Thyroid gland (tissue), 4 donors: ENCODE measurements at regions not wholly inside any gene's neighbourhood (a gene's known extent, or its start where the extent isn't known, plus 50 kb on each side); places are given as distances from the start of the nearest gene placed in this dataset.

ENCODE experiments used
- DNase-seq, 2 donors: peaks; one replicate each; pipeline ENCODE4 v3.0.0-alpha.2; 2019
- H3K27ac ChIP-seq, 3 donors: fragments of 200-600 bp; sonication (generic); 1 replicate in 2 of 3; 2 replicates in 1 of 3; pipeline ENCODE4 v1.5.1; 2016 to 2019; ENCODE audit warnings: mild to moderate bottlenecking in 1 of 3, moderate library complexity in 1 of 3
- H3K27me3 ChIP-seq: fragments of 200-600 bp; sonication (generic); one replicate; pipeline ENCODE4 v1.5.1; 2019
- H3K36me3 ChIP-seq, 2 donors: fragments of 200-600 bp; sonication (generic); one replicate each; pipeline ENCODE4 v1.5.1; 2016 to 2019
- H3K4me1 ChIP-seq, 2 donors: fragments of 200-600 bp; sonication (generic); one replicate each; pipeline ENCODE4 v1.5.1; 2017 to 2019
- H3K4me3 ChIP-seq, 3 donors: fragments of 200-600 bp; sonication (generic); replicated peaks in 1 of 3; 1 replicate in 2 of 3; 2 replicates in 1 of 3; pipeline ENCODE4 v1.5.1; 2016; ENCODE audit warnings: mild to moderate bottlenecking in 1 of 3
- H3K9me3 ChIP-seq: fragments of 200-600 bp; sonication (generic); one replicate; pipeline ENCODE4 v1.5.1; 2017
- CTCF ChIP-seq, 6 experiments: fragments of 200-600 bp in 3 of 6; fragments of 450-650 bp in 3 of 6; sonication (generic) in 3 of 6; IDR thresholded peaks; one replicate each; pipeline ENCODE4 v1.5.1; 2016 to 2019; ENCODE audit warnings: antibody characterized with exemption in 6 of 6, mild to moderate bottlenecking in 2 of 6, inconsistent platforms in 1 of 6, moderate library complexity in 1 of 6
- POLR2A ChIP-seq, 2 donors: fragments of 450-650 bp; IDR thresholded peaks; one replicate each; pipeline ENCODE4 v1.6.1; 2017; ENCODE audit warnings: antibody characterized with exemption in 2 of 2, mild to moderate bottlenecking in 2 of 2, moderate library complexity in 1 of 2
- WGBS, 2 donors: methylation state at CpG; one replicate each; pipeline ENCODE4 v1.1.5; 2017; 5-methylcytosine and 5-hydroxymethylcytosine counted together
- intact Hi-C: fragments of 100-400 bp; cut with DNase I; formaldehyde crosslinking; loops from one replicate; pipeline ENCODE4 v1.15.1; 2023

- no peak for DNase-seq
- WGBS, 2 donors, result 72 to 74% methylated on average over 4 of the region's 4 CpGs
These were observed 157.4 kb downstream of the MZT1 start for GRCh38 chr13:72570019-72570418.

GRCh38 chr13:72567566-72567965 lies 159.9 kb downstream of the MZT1 start:
- no peak overlapping the region for H3K27ac ChIP-seq
- no peaks in the 10 kb centered on the region for H3K4me1 ChIP-seq
- DNase-seq, result no peak
- intact Hi-C loops, result no loop called here
- H3K27me3 ChIP-seq, result no peaks in the 10 kb centered on the region
- H3K36me3 ChIP-seq, result no peaks in the 10 kb centered on the region
- no peak for TF ChIP-seq CTCF (IDR thresholded peaks at IDR 0.05)
- H3K9me3 ChIP-seq, result no peaks in the 10 kb centered on the region
- WGBS, 2 donors, result 72 to 77% methylated on average over 5 of the region's 5 CpGs
- H3K4me3 ChIP-seq, result no peak overlapping the region

More at GRCh38 chr13:72570019-72570418, 157.4 kb downstream of the MZT1 start:
- no peak overlapping the region for H3K27ac ChIP-seq
- H3K36me3 ChIP-seq, result no peaks in the 10 kb centered on the region
- no peaks in the 10 kb centered on the region for H3K4me1 ChIP-seq
- intact Hi-C loops, result no loop called here
- H3K27me3 ChIP-seq, result no peaks in the 10 kb centered on the region
- no peak overlapping the region for H3K4me3 ChIP-seq
- no peak for TF ChIP-seq CTCF (IDR thresholded peaks at IDR 0.05)
- TF ChIP-seq POLR2A (IDR thresholded peaks at IDR 0.05), result no peak
- no peaks in the 10 kb centered on the region for H3K9me3 ChIP-seq

GRCh38 chr13:72566526-72566925 lies 160.9 kb downstream of the MZT1 start:
- Histone ChIP-seq H3K27me3 (no peaks in the 10 kb centered on the region), H3K4me1 (no peaks in the 10 kb centered on the region), H3K36me3 (no peaks in the 10 kb centered on the region), H3K4me3 (no peak overlapping the region), H3K9me3 (no peaks in the 10 kb centered on the region), H3K27ac (no peak overlapping the region)
- intact Hi-C loops, result no loop called here
- TF ChIP-seq CTCF (IDR thresholded peaks at IDR 0.05) (no peak), POLR2A (IDR thresholded peaks at IDR 0.05) (no peak)
- WGBS, 2 donors, result 75 to 89% methylated on average over 3 of the region's 3 CpGs
- no peak for DNase-seq

GRCh38 chr13:72565893-72566292 lies 161.5 kb downstream of the MZT1 start:
- intact Hi-C loops, result no loop called here
- TF ChIP-seq CTCF (IDR thresholded peaks at IDR 0.05) (peak; percentile 26 to 74 (median 48)), POLR2A (IDR thresholded peaks at IDR 0.05) (no peak)
- Histone ChIP-seq H3K4me1 (no peaks in the 10 kb centered on the region), H3K27ac (no peak overlapping the region), H3K36me3 (no peaks in the 10 kb centered on the region), H3K9me3 (no peaks in the 10 kb centered on the region), H3K27me3 (no peaks in the 10 kb centered on the region), H3K4me3 (no peak overlapping the region)
- 6 to 17% methylated on average over 1 of the region's 1 CpG for WGBS, 2 donors
- DNase-seq, result no peak

- Histone ChIP-seq H3K9me3 (no peaks in the 10 kb centered on the region), H3K27me3 (no peaks in the 10 kb centered on the region), H3K4me3 (no peak overlapping the region), H3K36me3 (no peaks in the 10 kb centered on the region), H3K4me1 (no peaks in the 10 kb centered on the region), H3K27ac (no peak overlapping the region)
- DNase-seq, result no peak
- intact Hi-C loops, result no loop called here
- WGBS, 2 donors, result 88 to 92% methylated on average over 2 of the region's 2 CpGs
- no peak for TF ChIP-seq POLR2A (IDR thresholded peaks at IDR 0.05)
- TF ChIP-seq CTCF (IDR thresholded peaks at IDR 0.05), result no peak
These were observed 164.7 kb downstream of the MZT1 start for GRCh38 chr13:72562686-72563085.
